Stimulated activated CD4-positive, alpha-beta T cell treated with anti-CD3 and anti-CD28 coated beads, TNF-alpha, amount 100 ng/mL, for 1 hour (primary cell): ENCODE measurements at regions not wholly inside any gene's neighbourhood (a gene's known extent, or its start where the extent isn't known, plus 50 kb on each side); places are given as distances from the start of the nearest gene placed in this dataset.

Experiments
- DNase-seq, 3 donors: peaks; one replicate each; pipeline ENCODE4 v3.0.0-alpha.2; 2020; ENCODE audit warnings: low read depth in 3 of 3, low spot score in 1 of 3

DNA sequence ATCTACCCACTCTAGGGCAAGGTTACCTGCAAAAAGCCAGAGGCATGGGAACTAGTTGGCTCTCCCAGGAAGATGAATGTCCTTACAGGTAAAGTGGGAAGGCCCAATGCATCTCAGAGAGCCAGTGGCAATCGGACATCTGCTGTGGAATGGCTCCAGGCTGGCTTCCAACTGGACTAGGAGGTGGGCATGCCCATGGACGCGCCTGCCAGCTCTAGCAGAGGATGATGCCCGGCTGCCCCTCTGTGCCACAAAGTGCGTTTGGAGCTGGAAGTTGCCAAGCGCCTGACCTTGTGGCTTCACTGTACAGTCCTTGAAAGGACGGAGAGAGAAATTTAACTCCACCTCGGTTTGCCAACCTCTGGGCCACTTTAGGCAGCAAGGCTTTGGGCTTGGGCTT is 84.4 kb downstream of the NR2F2 start:
- no peak for DNase-seq

DNA sequence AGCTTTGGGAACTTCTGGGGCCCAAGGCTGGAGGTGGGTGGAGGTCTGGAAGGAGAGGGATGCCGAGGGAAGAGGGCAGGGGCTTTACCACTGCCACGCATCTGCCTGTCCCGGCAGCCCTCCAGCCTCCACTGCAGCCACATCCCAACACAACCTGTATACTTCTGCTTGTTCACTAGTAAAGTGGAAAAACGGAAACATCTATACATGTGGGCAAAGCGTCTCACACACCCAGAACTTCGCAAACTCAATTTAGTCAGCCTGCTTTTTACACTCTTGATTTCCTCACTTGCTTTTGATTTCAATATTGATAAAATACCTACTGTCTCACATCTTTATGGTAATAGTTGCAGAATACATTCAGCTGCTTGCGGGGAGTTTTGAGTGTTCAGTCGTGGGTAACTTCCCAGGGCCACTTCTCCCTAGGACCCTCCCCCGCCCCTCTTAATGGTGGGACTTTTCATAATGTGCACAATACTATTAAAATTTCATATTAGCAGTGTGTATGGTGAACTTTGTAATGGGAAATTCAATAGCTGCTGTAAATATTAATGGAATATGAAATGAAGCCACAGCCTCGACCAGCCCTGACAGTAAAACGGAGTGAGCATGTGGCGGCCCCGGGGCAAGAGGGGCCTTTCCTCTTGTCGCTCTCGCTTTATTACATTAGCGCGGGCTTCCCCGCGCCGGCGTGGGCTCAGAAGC is 85.2 kb downstream of the NR2F2 start:
- no peak for DNase-seq

DNA sequence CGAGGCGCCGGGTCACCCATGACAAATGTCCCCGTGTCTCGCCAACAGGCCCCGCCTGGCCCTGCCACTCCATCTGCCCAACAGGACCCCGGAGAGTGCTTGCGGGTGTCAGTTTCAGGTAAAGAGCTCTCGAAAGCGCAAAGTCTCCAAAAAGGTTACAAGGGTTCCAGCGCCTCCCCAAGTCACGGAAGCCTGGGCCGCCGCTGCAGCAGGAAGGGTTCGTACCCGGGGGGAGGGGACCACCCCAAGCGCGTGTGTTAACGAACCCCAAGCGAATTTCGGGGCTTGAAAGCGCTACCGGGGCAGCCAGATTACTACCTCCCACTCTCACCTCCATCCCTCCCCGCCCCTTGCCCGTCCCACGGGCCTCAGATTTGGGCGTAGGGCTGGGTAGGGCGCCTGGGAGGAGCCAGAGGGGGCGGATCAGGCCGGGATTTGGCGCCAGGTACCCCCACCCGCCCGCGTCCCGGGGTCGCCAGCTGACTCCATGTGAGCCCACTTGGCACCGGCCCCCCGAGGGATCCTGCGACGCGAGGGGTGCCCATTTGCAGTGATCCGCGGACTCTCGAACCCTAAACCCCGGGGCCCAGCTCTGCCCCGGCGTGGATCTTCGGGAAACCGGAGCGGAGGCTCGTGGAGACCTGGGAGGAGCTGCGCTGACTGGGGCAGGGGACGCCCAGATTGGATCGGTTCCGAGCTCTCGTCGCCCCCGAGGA is 85.9 kb downstream of the NR2F2 start:
- no peak for DNase-seq

DNA sequence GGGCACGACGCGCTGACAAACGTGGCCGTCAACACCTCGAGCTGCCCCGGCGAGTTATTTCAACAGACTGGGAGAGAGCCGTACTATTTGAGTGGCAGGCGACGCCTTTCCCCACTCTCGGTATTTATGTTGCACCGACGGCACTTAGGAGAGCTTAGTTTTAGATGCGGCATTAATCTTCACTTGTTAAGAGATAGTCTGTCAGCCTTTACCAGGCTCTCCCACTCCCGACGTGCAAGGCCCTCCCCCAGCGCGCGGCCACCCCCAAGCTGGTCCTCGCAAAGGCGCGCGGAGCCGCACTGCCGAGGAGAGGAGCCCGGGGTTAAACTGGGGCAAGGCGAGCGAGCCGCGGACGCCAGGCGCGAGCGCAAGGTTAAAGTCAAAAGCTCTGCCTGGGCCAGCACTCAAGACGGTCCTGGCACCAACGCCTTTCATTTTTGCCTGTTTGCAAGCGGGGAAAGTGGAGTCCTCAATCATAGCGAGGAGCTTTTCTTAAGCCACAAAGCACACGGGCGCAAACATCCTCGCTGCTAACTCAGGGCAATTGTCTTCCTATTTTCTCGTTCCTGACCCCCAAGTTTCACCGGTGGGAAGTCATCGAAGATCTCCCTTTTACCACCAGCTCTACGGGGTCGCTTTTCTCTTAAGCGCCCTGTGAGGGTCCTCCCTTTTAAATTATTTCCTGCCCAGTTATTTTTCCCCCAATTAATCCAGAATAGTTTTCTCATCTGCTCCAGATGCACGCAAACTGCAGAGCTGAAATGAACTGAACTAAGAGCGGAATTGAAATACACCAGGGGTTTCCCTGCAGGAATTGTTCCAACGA is 86.6 kb downstream of the NR2F2 start:
- DNase-seq: no peak

DNA sequence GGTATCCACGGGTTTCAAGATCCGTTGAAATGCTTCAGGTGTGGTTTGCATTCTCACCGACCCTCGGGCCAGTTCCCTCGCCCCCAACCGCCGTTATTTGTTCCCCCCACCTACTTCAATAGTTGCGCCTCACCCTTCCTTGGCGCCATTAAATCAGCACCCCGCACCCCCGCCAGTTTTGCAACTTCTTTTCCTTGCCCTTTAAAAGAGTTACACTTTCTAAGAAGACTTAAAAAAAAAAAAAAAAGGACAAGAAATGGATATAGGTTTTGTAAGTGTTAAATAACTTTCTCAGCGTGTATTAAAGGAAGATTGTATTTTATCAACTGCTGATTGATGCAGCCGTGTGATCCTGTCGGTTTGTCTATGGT is 87.2 kb downstream of the NR2F2 start:
- DNase-seq: no peak

DNA sequence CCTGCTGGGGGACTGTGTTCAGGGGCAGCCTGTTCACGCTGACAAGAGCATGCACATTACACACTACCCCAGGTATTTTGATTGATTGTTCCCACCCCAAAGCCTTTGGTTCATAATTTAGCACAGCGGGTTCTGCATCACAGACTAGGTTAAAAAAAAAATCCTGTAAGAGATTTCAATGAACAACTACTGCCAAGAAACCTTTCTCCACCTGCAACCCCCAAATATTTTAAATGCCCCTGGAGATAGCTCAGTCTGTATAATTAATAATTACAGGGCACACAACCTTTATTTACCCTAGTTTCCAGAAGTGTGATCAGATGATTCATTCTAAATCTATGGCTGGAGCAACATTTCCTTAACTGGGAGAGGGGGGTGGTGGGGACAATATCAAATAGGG is 87.6 kb downstream of the NR2F2 start:
- DNase-seq: no peak

DNA sequence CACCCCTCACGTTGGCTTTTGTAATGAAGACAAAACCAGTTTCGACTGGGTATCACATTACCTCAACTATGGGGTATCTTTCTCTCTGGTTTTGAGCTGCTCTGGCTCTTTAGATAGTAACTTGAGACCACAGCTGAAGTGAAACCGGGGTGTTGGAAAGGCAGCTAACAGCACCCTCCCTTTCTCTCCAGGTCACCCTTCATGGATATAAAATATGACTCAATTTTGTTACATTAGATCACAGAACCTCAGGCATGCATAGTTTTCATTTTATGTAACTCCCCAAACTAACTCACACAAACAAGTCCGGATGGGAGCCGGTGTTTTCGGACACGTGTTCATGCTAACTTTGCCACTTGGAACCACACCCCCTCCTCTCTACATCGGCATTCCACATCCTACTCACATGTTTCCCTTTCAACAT is 90.7 kb downstream of the NR2F2 start:
- DNase-seq: no peak

DNA sequence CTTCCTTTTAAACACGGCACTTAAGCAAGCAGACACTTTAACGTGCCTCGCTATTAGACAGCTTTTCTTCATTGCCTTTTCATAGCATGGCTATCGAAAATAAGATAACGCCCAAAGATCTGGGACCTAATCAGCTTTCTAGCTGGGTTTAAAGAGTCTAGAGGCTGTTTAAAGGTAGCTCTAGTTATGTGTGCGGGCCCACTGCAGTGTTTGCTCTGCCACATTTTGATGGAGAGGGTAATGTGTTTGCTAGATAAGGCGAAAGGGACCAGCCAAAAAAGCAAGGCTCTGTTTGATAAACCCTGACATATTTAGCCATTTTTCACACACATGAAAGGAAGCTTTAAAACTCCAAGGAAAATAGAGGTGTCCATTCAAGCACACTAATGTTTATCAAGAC is 91.6 kb downstream of the NR2F2 start:
- no peak for DNase-seq

DNA sequence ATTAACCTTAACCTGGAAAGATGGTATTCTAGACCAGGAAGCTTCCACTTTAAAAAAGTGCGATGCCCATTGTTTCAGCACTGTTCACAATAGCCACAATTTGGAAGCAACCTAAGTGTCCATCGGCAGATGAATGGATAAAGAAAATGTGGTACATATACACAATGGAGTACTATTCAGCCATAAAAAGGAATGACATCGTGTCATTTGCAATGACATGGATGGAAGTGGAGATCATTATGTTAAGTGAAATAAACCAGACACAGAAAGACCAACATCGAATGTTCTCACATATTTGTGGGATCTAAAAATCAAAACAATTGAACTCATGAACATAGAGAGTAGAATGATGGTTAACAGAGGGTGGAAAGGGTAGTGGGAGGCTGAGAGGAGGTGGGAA is 94.2 kb downstream of the NR2F2 start:
- DNase-seq: no peak

DNA sequence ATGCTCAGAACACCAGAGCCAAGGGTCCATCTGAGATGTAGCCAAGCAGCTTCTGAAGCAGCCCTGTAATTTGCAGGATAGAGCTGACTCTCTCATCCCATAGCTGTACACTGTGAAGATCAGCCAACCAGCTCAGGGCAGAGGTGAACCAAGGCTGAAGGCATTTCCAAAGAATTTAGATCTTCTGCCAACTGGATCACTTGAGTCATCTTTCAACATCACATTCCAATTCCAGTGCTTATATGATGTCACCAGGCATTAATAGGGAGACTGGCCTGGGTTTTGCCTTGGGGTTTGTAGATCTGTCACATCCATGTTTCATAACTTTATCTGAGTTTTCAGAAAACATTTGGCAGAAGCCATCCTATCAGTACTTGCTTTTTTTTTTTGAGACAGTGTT is 98.2 kb downstream of the NR2F2 start:
- DNase-seq: no peak

DNA sequence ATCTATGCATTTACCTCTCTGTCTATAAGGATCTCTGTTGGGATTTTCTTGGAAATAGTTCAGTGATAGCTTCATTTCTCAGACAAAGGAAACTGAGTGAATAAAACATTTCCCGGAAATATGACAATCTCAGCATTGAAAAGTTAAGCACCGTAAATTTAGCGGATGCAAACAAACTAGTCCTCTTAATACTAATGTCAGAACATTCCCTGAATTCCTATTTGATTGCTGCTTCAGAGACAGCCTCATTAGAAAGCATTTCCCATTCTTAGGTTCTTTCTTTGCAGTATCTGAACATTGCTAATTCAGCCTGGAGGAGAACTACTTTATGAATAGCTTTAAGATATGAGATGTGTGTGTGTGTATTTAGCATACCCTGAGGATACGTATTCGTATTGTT is 101.3 kb downstream of the NR2F2 start:
- DNase-seq: no peak

DNA sequence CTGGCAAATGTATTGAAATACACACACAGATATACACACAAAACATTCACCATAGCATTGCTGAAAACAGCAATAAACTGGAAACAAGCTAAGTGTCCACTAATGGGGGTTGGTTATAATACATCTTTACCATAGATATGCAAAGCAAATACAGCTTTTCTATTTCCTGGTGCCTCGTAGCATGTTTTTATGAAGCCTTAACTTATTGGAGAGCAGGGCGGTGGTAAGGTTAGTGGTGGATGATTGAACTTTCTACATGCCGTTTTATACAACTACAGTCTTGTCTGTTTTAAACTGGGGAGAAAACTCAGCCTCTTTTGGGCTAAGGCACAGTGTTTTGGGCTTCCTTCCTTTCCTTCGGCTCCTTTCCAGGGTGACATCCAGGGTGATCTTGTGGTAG is 104.5 kb downstream of the NR2F2 start:
- no peak for DNase-seq

DNA sequence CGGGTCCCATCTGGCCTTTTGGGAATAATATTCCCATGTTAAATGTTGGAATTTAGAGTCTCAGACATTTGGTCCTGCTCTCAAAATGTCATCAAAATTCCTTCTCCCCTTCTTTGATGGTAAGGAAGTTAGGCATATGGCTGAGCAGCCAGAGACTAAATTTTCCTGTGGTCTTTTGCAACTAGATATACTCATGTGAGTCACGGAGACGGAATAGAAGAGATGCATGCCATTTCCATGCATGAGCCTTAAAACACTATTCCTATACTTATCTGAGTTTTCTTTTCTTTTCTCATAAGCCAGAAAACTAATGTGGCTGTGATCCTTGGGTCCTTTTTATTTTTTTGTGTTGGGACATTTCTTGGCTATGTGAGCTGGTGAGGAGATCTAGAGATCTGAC is 105.3 kb downstream of the NR2F2 start:
- no peak for DNase-seq

DNA sequence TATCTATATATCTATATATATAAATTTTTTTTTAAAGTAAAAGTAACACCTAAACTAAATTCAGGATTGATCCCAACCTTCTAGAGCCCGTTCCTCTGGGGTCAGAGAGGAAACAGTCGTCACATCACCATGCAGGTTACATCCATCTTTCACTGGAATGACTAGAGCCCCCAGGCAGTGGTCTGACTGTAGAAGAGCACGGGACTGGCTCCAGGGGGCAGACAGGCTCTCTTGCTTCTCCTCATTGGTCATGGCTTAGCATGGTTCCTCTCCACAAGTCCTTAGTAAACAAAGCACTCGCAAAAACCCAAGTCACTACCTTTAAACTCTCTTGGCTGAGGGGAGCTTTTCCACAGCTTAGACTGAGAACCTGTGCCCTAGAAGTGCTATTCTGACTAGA is 110.5 kb downstream of the NR2F2 start:
- no peak for DNase-seq

DNA sequence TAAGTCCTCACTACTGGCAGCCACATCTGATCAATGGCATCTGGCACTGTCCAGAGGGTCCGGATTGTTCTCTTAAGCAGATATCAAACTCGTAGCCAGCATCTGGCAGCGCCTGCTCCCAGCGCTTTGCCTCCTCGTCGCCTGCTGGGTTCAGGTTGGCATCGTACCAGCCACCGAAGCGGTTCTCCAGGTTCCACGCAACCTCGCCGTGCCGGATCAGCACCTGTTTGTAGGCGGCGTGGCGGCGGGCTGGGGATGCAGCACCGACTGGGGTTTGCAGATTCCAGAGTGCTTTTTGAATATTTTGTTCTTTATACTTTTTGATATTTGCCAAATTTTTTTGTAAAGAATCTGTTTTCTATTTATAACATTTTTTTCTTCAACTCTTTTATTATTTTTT is 111.6 kb downstream of the NR2F2 start:
- DNase-seq: no peak

DNA sequence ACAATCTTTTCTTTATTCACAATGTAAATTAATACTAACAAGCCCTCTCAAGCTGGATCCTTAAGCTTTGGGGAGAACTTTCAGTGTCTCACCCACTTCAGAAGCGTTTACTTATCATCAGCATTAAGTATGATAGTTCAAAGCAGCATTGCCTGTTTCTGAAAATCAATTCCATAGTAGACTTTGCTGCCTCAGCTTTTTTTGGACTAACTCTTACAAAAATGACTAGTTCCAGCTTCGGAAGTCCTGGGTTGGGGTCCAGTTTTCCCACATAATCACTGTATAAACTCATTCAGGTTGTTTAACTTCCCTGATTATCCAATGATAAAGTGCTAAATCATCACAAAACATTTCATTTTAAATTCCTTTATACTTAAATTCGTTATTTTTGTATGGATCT is 114.4 kb downstream of the NR2F2 start:
- DNase-seq: no peak

DNA sequence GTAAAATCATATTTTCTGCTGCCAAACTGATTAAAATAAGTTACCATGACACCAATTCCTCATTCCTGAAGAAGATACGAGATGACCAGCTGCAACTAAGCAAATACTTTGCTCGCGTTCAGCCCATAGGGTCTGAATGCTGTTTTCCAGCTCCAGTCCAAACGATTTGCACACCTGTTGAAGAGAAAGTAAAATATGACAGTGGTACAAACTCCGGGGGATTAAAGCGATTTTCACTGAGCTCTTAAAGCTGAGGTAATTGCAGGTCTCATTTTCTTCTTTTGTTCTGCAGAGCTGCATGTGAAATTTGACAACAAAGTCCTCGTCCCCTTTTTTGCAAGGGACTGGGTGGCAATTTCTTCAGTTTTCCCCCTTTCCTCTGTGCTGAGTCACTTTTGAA is 118.4 kb downstream of the NR2F2 start:
- DNase-seq: no peak

DNA sequence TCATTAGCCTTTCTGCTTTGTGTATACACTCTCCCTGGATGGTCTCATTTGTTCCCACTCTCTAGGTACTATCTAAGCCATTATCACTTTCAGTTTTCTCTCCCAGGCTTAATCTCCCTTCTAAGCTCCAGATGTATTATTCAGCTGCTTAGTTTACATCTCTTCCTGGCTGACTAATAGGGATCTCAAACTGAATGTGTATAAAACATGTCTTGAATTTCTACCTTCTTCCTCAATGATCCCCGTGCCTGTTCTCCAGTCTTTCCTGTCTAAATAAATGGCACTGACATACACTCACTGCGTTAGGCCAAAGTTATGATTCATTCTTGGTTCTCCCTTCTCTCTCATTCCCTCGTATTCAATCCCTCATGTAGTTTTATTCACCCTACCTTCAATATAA is 127.3 kb downstream of the NR2F2 start:
- no peak for DNase-seq

DNA sequence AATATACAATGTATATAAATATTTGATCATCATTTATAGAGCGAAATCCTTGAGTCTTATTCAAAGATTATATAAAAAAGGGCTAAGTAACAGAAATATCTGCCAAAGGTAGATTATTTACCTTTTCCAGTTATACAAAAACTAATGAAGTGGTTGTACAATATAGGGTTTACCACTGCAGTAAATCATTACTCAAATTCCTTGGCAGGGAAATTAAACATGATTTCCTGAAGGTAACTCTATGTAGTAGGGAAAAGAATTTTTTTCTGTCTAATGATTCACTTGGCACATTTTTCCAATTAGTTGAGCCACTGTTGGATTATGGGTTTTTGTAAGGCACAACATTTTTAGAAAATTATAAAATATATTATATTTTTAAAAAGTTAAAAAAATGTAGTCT is 129.6 kb downstream of the NR2F2 start:
- no peak for DNase-seq

DNA sequence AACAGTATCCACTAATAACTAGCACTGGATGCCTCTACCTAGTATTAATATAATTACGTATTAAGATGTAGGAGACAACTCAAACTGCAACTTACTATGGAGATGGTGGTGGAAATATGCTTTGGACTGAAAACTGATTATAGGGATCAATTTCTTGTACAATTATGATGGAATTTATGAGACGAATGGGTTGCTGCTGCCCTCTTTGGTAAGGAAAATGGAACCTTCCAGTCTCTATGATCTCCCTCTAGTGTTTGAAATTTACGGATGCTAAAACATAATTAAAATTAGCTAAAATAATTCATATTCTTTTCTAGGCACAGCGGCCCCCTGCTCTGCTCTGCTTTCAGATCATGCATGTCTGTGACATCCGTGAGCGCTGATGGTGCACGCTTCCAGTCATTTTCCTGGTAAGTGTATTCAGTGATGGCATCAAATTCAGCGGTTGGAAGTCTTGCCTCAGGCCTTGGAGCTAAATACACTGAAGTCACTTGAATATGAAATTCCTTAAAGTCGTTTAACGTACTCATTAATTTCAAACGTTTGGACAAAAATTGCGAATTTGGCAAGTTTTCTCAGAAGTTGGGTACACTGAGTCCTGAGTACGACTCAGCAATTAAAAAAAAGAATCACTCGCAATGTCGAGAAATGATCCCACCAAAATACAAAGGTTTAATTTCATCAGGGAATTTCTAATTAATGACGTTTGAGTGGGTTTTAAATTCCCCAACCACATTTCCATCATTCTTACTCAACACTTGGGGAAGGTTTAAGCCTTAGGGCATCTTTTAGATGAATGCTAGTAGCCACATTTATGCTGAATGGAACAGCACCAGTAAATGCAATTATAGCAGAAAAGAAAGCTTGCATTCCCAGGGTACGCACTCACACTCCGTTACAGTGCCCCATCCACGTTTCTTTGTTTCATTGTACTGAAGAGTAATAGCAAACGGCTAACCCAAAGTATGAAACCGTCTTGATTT is 132.6 kb downstream of the NR2F2 start:
- DNase-seq: no peak

DNA sequence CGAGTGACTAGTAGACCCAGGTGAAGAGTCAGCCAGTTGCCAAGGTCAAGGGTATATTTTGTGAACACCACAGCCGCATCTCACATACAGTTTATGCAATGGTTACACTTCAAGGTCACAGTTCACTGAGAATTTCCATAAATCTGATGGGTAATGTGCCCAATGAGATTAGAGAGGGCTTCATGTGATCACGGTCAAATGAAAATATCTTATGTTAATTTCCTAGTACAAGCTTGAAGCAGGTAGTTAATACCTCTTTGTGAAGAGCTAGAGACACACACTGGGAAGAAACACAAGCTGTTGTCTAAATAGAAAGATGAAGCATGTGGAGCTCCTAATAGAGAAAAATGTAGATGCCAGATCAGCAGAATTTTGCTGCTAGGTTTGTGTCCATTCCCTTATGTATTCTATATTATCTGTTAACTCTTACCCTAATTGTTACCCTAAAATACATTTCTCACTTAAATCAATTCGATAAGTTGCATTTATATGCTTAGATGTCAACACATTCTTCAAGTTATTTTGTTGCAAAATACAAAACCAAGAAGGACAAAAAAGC is 136.0 kb downstream of the NR2F2 start:
- no peak for DNase-seq
